T-helper 17 cell (primary cell): ENCODE measurements at regions not wholly inside any gene's neighbourhood (a gene's known extent, or its start where the extent isn't known, plus 50 kb on each side); places are given as distances from the start of the nearest gene placed in this dataset.

Experiments used
- ATAC-seq: fragments of 150-1000 bp; cut with Tn5 transposase; 2 replicates; pipeline ENCODE4 v1.10.0; 2021; ENCODE audit warnings: mild to moderate bottlenecking, moderate library complexity
- DNase-seq, 3 donors: peaks; one replicate each; pipeline versions ENCODE4 v3.0.0 to v3.0.0-alpha.2; 2020 to 2021
- H3K9me3 ChIP-seq: one replicate; pipeline ENCODE4 v1.7.0; 2013; ENCODE audit warnings: low read length, mild to moderate bottlenecking; ENCODE audit not compliant: control insufficient read depth, poor library complexity, severe bottlenecking
- H3K27ac Mint-ChIP-seq: one replicate; pipeline ENCODE4 v1.8.0; 2022; ENCODE audit warnings: mild to moderate bottlenecking, moderate library complexity, mixed read lengths
- H3K27me3 Mint-ChIP-seq: one replicate; pipeline ENCODE4 v1.8.0; 2022; ENCODE audit warnings: mixed read lengths
- H3K36me3 Mint-ChIP-seq: one replicate; pipeline ENCODE4 v1.8.0; 2022; ENCODE audit warnings: low read depth, mixed read lengths
- H3K4me1 Mint-ChIP-seq: one replicate; pipeline ENCODE4 v1.8.0; 2022; ENCODE audit warnings: mild to moderate bottlenecking, mixed read lengths
- H3K4me3 Mint-ChIP-seq: one replicate; pipeline ENCODE4 v1.8.0; 2022; ENCODE audit warnings: mild to moderate bottlenecking, moderate library complexity, mixed read lengths

DNA sequence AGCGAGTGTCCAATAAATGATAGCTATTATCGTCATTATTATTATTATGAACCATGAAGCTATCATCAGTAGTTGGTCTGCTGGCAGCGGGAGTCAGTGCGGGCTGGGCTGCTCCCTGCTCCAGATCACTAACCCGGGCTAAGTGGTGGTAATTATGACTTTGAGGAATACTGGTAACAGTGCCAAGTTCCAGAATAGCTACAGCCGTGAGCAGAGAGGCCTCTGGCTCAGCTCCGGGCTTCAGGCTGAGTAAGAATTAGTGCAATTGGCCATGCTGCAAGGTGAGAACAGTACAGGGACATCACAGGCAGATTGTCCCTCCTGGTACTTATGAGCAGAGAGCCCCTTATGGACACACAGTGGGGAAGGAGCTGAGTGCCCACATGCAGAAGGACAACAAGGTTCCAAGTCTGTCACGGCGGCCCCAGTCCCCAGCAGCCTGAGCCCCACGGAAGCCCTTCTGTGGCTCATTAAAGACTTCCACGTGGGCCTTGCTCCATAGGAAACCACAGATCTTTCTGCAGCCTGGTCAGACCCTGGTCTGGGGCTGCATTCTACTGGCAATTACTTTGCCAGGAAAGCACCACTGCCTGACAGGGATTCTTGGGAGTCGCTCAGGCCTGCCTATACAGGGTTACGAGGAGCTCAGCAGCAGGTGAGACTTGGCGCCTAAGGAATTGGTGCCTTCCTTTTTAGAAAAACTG lies 235.1 kb downstream of the RRAGC start:
- Mint-ChIP-seq H3K4me1 (peaks cover 2% of the 10 kb centered on the region), H3K36me3 (peaks cover 3% of the 10 kb centered on the region)

DNA sequence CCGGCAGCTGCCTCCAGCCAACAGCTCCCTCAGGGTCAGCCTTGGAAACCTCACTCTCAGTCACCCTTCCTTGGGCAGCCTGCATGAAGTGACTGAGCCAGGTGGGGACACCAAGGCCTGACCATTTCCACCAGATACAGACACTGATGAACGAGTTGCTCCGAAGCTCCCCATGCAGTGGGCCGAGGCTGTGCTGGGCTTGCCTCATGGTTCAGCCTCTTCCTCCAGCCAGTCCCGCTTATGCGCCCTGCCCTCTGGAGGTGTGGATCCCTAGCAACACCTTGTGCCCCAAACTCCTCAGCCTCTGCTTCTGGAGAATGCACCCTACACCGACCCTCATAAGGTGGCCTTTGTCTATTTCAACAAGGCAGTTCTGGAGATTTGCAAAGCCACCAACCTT lies 236.0 kb downstream of the RRAGC start:
- Mint-ChIP-seq H3K4me1 (peaks cover 2% of the 10 kb centered on the region), H3K4me3 (no peak overlapping the region), H3K27ac (no peak overlapping the region), H3K36me3 (peaks cover 3% of the 10 kb centered on the region), H3K27me3 (peaks cover 38% of the 10 kb centered on the region)
- ATAC-seq: no peak
- H3K9me3 ChIP-seq: no peaks in the 10 kb centered on the region
- no peak for DNase-seq

More for the DNA sequence above, 235.1 kb downstream of the RRAGC start:
- ATAC-seq (no peak), DNase-seq (no peak)
- Mint-ChIP-seq H3K27me3 (peaks cover 32% of the 10 kb centered on the region), H3K27ac (no peak overlapping the region), H3K4me3 (no peak overlapping the region)
- no peaks in the 10 kb centered on the region for H3K9me3 ChIP-seq

DNA sequence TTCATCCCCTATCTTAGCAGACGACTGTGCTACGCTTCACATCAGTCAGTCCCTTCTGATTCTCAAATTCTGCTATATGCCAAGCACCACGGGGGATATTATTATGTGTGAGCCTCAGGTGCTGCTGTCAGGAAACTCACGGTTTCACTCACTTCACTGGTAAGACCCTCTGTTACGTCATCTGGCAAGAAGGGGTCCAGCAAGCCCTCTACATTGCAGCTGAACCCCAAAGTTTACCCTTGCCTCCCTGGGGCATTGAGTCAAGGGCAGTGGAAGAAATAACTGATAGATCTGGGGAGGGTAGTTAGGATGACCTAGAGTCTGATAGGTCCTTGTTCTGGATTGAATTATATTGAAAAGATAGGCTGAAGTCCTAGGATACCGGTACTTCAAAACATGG lies 237.4 kb downstream of the RRAGC start:
- H3K4me1 Mint-ChIP-seq: peaks cover 2% of the 10 kb centered on the region
- H3K36me3 Mint-ChIP-seq: peaks cover 3% of the 10 kb centered on the region
- H3K9me3 ChIP-seq: no peaks in the 10 kb centered on the region
- no peak overlapping the region for H3K4me3 Mint-ChIP-seq
- ATAC-seq (no peak), DNase-seq (no peak)
- H3K27me3 Mint-ChIP-seq: peaks cover 45% of the 10 kb centered on the region
- H3K27ac Mint-ChIP-seq: no peak overlapping the region

DNA sequence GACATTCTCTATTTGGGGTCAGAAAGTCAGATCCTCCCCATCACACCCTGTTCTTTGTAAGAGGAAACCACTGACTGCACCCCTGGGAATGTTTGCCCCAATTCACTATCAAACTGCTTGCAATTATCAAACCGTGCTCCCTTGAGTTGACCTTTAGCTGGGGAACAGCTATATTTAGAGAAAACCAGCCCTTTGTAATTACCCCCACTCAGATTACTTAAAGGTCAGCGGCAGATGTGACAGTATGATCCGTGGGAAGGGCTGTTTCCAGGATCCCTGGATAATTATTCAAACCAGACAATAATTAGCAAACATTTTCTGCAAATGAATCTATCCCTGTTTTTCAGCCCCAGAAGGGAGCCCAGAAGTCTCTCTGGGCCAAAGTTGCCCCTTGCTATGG lies 242.7 kb downstream of the RRAGC start:
- H3K27me3 Mint-ChIP-seq: peaks cover 40% of the 10 kb centered on the region
- no peak overlapping the region for H3K27ac Mint-ChIP-seq
- ATAC-seq (no peak), DNase-seq (no peak)
- no peaks in the 10 kb centered on the region for H3K9me3 ChIP-seq
- no peaks in the 10 kb centered on the region for H3K4me1 Mint-ChIP-seq
- no peaks in the 10 kb centered on the region for H3K36me3 Mint-ChIP-seq
- no peak overlapping the region for H3K4me3 Mint-ChIP-seq

DNA sequence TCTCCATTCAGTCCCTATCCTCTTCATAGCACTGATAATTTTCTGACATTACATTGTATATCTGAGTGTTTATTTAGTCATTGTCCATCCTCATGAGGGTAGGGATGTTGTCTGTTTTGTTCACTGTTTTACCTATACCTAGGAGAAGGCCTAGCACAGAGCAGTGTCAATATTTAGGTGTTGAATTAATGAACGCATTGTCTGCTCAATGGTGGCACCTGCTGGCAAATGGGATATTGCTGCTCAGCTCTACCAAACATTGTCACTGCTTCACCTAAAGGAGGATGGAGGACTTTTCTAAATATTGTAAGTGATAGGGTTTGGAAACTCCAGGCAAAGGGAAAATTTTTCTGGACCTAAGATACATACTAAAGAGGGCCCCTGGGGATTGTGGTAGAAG lies 243.9 kb downstream of the RRAGC start:
- no peak overlapping the region for H3K4me3 Mint-ChIP-seq
- H3K36me3 Mint-ChIP-seq: no peaks in the 10 kb centered on the region
- DNase-seq: no peak
- H3K9me3 ChIP-seq: no peaks in the 10 kb centered on the region
- H3K4me1 Mint-ChIP-seq: no peaks in the 10 kb centered on the region
- H3K27ac Mint-ChIP-seq: no peak overlapping the region
- no peak for ATAC-seq
- H3K27me3 Mint-ChIP-seq: peaks cover 39% of the 10 kb centered on the region

DNA sequence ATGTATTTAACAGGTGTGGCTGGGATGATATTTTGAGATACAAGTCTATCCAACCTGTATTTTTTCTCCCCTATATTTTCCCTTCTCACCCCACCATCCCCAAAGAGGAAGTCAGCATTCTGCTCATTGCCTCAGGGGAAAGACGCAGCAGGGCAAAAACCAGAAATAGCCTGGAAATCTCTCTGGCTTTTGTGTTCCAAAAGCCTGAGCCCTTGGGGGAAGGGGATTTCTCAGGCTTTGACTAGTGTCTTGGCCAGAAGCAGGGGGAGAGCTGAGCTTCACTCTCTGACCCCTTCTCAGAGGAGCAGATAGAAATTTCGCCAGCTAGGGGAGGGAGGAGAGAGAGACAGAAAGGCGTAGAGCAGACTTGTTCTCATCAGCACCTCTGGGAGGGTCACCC lies 244.7 kb downstream of the RRAGC start:
- Mint-ChIP-seq H3K27ac (no peak overlapping the region), H3K36me3 (no peaks in the 10 kb centered on the region), H3K4me3 (no peak overlapping the region), H3K27me3 (peaks cover 46% of the 10 kb centered on the region), H3K4me1 (no peaks in the 10 kb centered on the region)
- DNase-seq: no peak
- ATAC-seq: no peak
- no peaks in the 10 kb centered on the region for H3K9me3 ChIP-seq

DNA sequence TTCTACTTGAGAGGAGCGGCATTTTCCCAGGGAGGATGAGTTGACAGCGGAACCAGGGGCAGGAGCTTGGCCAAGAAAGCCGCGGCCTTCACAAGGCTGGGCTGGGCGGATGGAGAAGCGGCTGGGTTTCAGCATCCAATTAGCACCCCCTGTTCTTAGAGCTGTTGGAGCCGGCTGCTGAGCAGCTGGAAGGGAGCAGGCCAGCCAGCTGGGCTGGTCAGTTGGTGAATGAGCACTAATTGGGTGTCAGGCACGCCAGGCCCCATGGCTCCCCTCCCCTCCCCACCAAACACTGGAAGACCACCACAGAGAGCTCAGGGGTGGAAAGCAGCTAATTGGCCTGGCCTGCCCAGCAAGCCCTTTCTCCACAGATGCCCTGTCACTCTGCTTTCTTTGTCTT lies 245.6 kb downstream of the RRAGC start:
- H3K9me3 ChIP-seq: no peaks in the 10 kb centered on the region
- ATAC-seq (no peak), DNase-seq (no peak)
- Mint-ChIP-seq H3K4me1 (no peaks in the 10 kb centered on the region), H3K27ac (no peak overlapping the region), H3K36me3 (no peaks in the 10 kb centered on the region), H3K27me3 (peaks cover 50% of the 10 kb centered on the region), H3K4me3 (no peak overlapping the region)

DNA sequence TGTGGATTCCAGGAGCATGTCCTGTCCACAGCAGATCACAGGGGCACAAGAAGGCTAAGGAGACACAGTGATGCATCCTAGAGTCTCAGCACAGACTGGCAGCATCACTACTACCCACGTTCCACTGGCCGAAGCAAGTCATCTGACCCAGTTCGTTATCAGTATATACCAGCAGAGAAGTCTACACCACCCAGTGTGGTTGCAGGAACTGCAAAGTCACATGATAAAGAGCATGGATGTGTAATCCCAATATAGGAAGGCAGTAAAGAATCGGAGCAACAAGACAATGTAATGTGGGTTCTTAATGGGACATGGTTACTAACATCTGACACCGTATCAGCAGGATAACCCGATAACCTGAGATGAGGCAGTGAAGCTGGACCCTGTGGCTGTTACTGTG lies 246.6 kb downstream of the RRAGC start:
- no peaks in the 10 kb centered on the region for H3K36me3 Mint-ChIP-seq
- H3K9me3 ChIP-seq: no peaks in the 10 kb centered on the region
- no peak for ATAC-seq
- no peak overlapping the region for H3K27ac Mint-ChIP-seq
- H3K4me1 Mint-ChIP-seq: no peaks in the 10 kb centered on the region
- peaks cover 51% of the 10 kb centered on the region for H3K27me3 Mint-ChIP-seq
- H3K4me3 Mint-ChIP-seq: no peak overlapping the region
- DNase-seq: no peak

DNA sequence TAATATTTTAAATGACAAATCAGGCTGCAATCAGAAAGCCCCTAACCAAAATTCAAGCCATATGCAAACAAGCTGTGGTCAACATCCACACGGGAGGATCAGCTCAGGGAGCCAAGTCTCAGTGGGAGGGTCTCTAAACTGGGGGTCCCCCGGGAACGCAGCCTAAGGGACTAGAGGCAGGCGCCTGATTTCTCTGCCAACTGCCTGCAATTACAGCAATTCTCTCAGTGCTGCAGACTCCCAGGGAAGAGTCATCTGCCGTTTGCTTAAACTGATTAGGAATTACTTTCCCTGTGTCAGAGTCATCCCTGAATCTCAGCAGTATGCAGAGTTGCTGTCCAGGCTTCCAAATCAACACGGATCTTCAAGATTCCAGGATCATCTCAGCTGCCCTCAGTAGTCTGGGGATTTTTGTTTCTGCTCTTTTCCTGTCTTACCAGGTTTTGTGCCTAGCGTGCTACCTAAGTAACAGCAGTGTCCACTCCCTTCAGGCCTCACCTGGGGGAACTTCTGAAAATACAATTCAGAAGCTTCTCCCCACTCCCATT lies 247.8 kb downstream of the RRAGC start:
- Mint-ChIP-seq H3K27me3 (peaks cover 55% of the 10 kb centered on the region), H3K36me3 (no peaks in the 10 kb centered on the region), H3K4me1 (no peaks in the 10 kb centered on the region), H3K27ac (no peak overlapping the region), H3K4me3 (no peak overlapping the region)
- ATAC-seq (no peak), DNase-seq (no peak)
- H3K9me3 ChIP-seq: no peaks in the 10 kb centered on the region

DNA sequence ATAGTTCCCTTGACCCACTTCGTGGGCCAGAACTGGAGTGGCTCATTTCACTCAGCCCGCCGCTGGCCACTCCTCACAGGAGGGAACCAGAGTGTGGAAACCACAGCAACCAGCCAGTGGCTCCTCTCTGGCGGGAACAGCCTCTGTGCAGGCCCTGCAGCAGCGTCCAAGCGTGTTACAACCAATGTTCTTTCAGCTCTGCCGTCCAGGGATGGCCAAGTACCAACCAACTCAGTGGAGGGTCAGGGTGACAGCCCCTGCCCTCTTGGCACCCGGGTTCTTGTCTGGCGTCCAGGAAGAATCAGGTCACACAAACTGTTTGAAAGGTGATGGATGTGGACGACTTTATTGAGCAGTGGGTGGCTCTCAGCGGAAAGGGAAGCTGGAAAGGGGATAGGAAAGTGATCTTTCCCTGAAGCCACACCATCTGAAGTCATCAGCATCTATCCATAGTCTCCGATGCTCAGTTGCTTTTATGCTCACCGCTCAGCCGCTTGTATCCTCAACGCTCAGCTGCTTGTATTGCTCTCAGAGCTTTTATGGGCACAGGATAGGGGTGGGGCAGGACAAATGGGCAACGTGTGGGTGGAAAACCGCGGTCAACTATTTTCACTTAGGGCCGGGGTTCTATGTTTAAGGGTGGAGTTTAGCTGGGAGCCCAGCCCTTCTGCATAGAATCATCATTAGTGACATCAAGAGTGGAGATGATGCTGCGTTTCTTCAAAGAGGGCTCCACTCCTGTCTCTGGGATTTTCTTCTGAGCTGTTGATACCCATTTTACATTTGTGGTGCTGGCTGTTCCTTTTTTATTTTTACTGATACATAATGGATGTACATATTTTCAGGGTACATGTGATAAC lies 250.2 kb downstream of the RRAGC start:
- Mint-ChIP-seq H3K4me3 (no peak overlapping the region), H3K27ac (no peak overlapping the region), H3K27me3 (peaks cover 72% of the 10 kb centered on the region), H3K36me3 (no peaks in the 10 kb centered on the region), H3K4me1 (peaks cover 3% of the 10 kb centered on the region)
- H3K9me3 ChIP-seq: no peaks in the 10 kb centered on the region
- ATAC-seq (no peak), DNase-seq (no peak)

DNA sequence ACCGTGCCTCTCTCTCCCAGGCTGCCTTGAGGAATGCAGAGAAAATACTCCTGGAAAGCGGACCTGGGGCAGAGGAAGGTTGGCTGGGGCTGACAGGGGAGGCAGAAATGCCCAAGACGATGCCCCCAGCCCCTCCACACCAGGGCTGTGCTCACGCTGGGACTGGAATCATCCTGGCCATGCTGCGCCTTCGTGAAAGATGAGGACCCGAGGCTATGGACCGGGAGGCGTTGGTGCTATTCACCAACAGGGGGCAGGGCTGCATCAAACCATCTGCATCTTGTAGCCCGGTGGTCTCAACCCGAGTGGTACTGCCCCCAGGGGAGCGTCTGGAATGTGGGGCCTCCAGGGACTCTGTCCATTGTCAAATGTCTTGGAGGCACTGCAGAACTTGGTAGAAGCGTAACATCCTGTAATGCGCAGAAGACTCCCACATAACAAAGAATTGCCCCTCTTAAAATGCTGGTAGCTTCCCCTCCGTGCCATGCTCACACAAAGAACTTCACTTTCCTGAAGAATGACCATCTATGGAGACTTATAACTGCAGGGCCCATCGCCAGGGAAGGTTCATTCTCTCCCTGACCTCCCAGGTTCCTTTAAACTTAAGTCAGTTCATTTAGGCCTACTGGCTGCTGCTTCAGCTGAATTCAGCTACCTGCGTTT lies 251.2 kb downstream of the RRAGC start:
- no peak for DNase-seq
- no peak overlapping the region for H3K27ac Mint-ChIP-seq
- no peaks in the 10 kb centered on the region for H3K36me3 Mint-ChIP-seq

DNA sequence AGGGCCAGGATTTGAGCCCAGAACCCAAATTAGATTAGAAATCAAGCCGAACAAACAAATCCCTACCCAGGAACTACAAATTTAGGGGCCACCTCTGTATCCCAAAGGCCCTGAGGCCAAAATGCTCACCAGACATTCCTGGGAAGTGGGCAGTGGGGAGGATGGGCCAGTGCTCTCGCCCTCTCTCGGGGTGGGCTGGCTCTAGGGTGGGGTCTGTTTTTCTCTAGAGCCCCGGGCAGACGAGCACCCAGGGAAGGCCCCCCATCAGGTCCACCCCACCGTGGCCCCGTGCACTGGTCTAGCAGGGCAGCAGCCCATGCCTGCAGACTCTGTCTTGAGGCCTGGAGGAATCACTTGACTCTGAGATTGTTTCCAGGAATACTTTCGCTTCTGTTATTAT lies 252.0 kb downstream of the RRAGC start:
- H3K27ac Mint-ChIP-seq: no peak overlapping the region
- ATAC-seq: no peak

More for the DNA sequence above, 251.2 kb downstream of the RRAGC start:
- no peak overlapping the region for H3K4me3 Mint-ChIP-seq
- peaks cover 3% of the 10 kb centered on the region for H3K4me1 Mint-ChIP-seq
- no peaks in the 10 kb centered on the region for H3K9me3 ChIP-seq
- no peak for ATAC-seq
- peaks cover 68% of the 10 kb centered on the region for H3K27me3 Mint-ChIP-seq

DNA sequence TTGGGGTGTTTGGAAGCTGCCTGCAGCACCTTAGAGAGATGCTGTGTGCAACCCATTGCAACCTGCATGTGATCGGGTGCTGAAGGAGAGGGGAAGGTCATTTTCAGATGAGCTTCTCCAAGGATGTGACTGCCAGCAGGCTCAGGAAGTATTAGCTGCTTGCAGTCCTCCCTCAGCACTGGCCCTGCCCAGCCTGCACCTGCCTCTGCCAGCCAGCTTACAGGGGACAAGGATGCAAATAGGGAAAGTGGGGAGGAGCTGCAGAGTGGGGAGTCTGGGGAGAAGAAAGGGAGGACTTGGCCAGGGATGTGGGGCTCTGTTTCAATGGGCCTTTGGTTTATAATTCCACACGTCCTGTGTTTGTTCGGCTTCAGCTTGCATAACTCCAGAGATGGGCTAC lies 254.5 kb downstream of the RRAGC start:
- Mint-ChIP-seq H3K27me3 (peaks cover 61% of the 10 kb centered on the region), H3K36me3 (no peaks in the 10 kb centered on the region), H3K4me3 (no peak overlapping the region), H3K27ac (no peak overlapping the region), H3K4me1 (peaks cover 3% of the 10 kb centered on the region)
- DNase-seq (no peak), ATAC-seq (no peak)
- H3K9me3 ChIP-seq: no peaks in the 10 kb centered on the region

More for the DNA sequence above, 252.0 kb downstream of the RRAGC start:
- H3K9me3 ChIP-seq: no peaks in the 10 kb centered on the region
- Mint-ChIP-seq H3K4me3 (no peak overlapping the region), H3K4me1 (peaks cover 3% of the 10 kb centered on the region), H3K36me3 (no peaks in the 10 kb centered on the region), H3K27me3 (peaks cover 68% of the 10 kb centered on the region)
- no peak for DNase-seq
